Osteoblast (primary cell): ENCODE measurements at regions not wholly inside any gene's neighbourhood (a gene's known extent, or its start where the extent isn't known, plus 50 kb on each side); places are given as distances from the start of the nearest gene placed in this dataset.

Experiments
- DNase-seq: peaks from one replicate; pipeline ENCODE4 v3.0.0; 2011; ENCODE audit warnings: low spot score, mixed read lengths; ENCODE audit not compliant: insufficient read length; ENCODE audit errors: missing footprints
- H2AFZ ChIP-seq: 2 replicates; pipeline ENCODE4 v1.6.0; 2011; ENCODE audit warnings: mild to moderate bottlenecking, low read length
- H3K27ac ChIP-seq: 2 replicates; pipeline ENCODE4 v1.5.1; 2011; ENCODE audit warnings: mild to moderate bottlenecking, low read depth, low read length, moderate library complexity
- H3K27me3 ChIP-seq: 2 replicates; pipeline ENCODE4 v1.6.0; 2012; ENCODE audit warnings: mild to moderate bottlenecking, control low read depth, inconsistent platforms, low read length, moderate library complexity; ENCODE audit not compliant: insufficient read depth
- H3K36me3 ChIP-seq: 2 replicates; pipeline ENCODE4 v1.5.1; 2011; ENCODE audit warnings: mild to moderate bottlenecking, low read length, control low read depth, moderate library complexity; ENCODE audit not compliant: insufficient read depth
- H3K4me1 ChIP-seq: 2 replicates; pipeline ENCODE4 v1.5.1; 2011; ENCODE audit warnings: mild to moderate bottlenecking, low read length, control low read depth, moderate library complexity; ENCODE audit not compliant: insufficient read depth
- H3K4me2 ChIP-seq: 2 replicates; pipeline ENCODE4 v1.6.0; 2011; ENCODE audit warnings: mild to moderate bottlenecking, low read length; ENCODE audit not compliant: insufficient read depth
- H3K4me3 ChIP-seq: fragments of 200-600 bp; sonication (generic); 3 replicates; pipeline ENCODE4 v1.5.1; 2012; ENCODE audit warnings: mild to moderate bottlenecking, low read length, inconsistent platforms; ENCODE audit not compliant: insufficient read depth
- H3K79me2 ChIP-seq: 2 replicates; pipeline ENCODE4 v1.6.0; 2012; ENCODE audit warnings: mild to moderate bottlenecking, low read length, control low read depth, inconsistent platforms; ENCODE audit not compliant: insufficient read depth
- H3K9me3 ChIP-seq: 2 replicates; pipeline ENCODE4 v1.5.1; 2011; ENCODE audit warnings: low read depth, low read length, control low read depth
- H4K20me1 ChIP-seq: 2 replicates; pipeline ENCODE4 v1.6.0; 2012; ENCODE audit warnings: mild to moderate bottlenecking, low read length, control low read depth; ENCODE audit not compliant: insufficient read depth
- CTCF ChIP-seq: IDR thresholded peaks from 2 replicates; pipeline ENCODE4 v1.5.1; 2011; ENCODE audit warnings: mild to moderate bottlenecking, low read depth, low read length, moderate library complexity; ENCODE audit errors: extremely low read depth

GRCh38 chr2:107648781-107649404 lies 177.8 kb upstream of the RGPD4 start:
- Histone ChIP-seq H3K9me3 (no peaks in the 10 kb centered on the region), H2AFZ (no peak overlapping the region), H4K20me1 (no peaks in the 10 kb centered on the region), H3K27ac (no peak overlapping the region), H3K27me3 (no peaks in the 10 kb centered on the region), H3K4me3 (no peak overlapping the region), H3K4me2 (no peak overlapping the region), H3K4me1 (no peaks in the 10 kb centered on the region), H3K79me2 (no peaks in the 10 kb centered on the region), H3K36me3 (no peaks in the 10 kb centered on the region)
- no peak for TF ChIP-seq CTCF
- DNase-seq: no peak

GRCh38 chr2:107657049-107657448 lies 169.6 kb upstream of the RGPD4 start:
- Histone ChIP-seq H3K36me3 (no peaks in the 10 kb centered on the region), H3K4me1 (no peaks in the 10 kb centered on the region), H3K4me3 (no peak overlapping the region), H3K79me2 (no peaks in the 10 kb centered on the region), H3K9me3 (no peaks in the 10 kb centered on the region), H3K27me3 (no peaks in the 10 kb centered on the region), H3K27ac (no peak overlapping the region), H3K4me2 (no peak overlapping the region), H2AFZ (no peak overlapping the region), H4K20me1 (no peaks in the 10 kb centered on the region)
- DNase-seq: no peak
- no peak for TF ChIP-seq CTCF

GRCh38 chr2:107663632-107664031 lies 163.1 kb upstream of the RGPD4 start:
- no peaks in the 10 kb centered on the region for H3K79me2 ChIP-seq
- TF ChIP-seq CTCF: no peak
- H2AFZ ChIP-seq: no peak overlapping the region

GRCh38 chr2:107669335-107669734 lies 157.4 kb upstream of the RGPD4 start:
- H4K20me1 ChIP-seq: no peaks in the 10 kb centered on the region
- no peak overlapping the region for H2AFZ ChIP-seq
- no peaks in the 10 kb centered on the region for H3K36me3 ChIP-seq
- H3K27ac ChIP-seq: no peak overlapping the region
- peak; percentile 47 for TF ChIP-seq CTCF
- H3K9me3 ChIP-seq: no peaks in the 10 kb centered on the region
- peak; percentile 2 for DNase-seq
- no peaks in the 10 kb centered on the region for H3K79me2 ChIP-seq
- no peak overlapping the region for H3K4me2 ChIP-seq
- H3K4me3 ChIP-seq: peak overlapping the region; percentile 23
- no peaks in the 10 kb centered on the region for H3K27me3 ChIP-seq
- no peaks in the 10 kb centered on the region for H3K4me1 ChIP-seq

More at GRCh38 chr2:107663632-107664031, 163.1 kb upstream of the RGPD4 start:
- Histone ChIP-seq H3K9me3 (no peaks in the 10 kb centered on the region), H3K27ac (no peak overlapping the region), H3K36me3 (no peaks in the 10 kb centered on the region), H3K27me3 (no peaks in the 10 kb centered on the region), H4K20me1 (no peaks in the 10 kb centered on the region), H3K4me3 (no peak overlapping the region), H3K4me2 (no peak overlapping the region), H3K4me1 (no peaks in the 10 kb centered on the region)
- no peak for DNase-seq
